ENCODE measurements at regions not wholly inside any gene's neighbourhood (a gene's known extent, or its start where the extent isn't known, plus 50 kb on each side); places are given as distances from the start of the nearest gene placed in this dataset.

DNA sequence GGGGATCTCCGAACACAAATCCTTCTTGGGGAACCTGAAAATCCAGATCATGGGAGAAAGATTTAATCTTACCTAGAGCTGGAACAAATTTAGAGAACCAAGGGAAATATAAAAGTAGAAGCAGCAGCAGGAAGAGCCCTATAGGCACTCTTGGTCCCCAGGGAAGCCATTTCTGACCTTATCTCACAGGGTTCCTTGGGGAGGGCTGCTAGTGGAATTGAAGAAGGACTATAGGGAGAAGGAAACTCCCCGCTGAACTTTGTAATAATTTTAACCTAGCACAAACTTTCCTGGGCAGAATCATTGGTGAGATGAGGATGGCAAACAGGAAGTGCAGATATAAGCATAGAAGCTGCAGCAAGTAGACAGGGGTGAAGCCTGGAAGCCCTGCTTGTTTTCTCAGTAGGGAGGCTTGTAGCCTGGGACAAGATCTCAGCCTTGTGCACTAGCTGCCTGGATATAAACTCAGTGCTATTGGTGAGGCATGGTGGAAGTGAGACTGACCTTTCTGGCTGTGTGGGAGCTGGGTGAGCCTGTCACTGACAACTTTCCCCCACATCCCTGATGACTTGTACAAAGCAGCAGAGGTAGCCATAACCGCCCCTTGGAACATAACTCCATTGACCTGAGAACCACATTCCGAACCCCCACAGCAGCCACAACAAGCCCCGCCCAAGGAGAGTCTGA lies 343.0 kb upstream of the TGFBR2 start:
- H3K36me3 Mint-ChIP-seq = peaks cover 16% of the 10 kb centered on the region
- no peak for ATAC-seq
- TF ChIP-seq, protein P1, sequence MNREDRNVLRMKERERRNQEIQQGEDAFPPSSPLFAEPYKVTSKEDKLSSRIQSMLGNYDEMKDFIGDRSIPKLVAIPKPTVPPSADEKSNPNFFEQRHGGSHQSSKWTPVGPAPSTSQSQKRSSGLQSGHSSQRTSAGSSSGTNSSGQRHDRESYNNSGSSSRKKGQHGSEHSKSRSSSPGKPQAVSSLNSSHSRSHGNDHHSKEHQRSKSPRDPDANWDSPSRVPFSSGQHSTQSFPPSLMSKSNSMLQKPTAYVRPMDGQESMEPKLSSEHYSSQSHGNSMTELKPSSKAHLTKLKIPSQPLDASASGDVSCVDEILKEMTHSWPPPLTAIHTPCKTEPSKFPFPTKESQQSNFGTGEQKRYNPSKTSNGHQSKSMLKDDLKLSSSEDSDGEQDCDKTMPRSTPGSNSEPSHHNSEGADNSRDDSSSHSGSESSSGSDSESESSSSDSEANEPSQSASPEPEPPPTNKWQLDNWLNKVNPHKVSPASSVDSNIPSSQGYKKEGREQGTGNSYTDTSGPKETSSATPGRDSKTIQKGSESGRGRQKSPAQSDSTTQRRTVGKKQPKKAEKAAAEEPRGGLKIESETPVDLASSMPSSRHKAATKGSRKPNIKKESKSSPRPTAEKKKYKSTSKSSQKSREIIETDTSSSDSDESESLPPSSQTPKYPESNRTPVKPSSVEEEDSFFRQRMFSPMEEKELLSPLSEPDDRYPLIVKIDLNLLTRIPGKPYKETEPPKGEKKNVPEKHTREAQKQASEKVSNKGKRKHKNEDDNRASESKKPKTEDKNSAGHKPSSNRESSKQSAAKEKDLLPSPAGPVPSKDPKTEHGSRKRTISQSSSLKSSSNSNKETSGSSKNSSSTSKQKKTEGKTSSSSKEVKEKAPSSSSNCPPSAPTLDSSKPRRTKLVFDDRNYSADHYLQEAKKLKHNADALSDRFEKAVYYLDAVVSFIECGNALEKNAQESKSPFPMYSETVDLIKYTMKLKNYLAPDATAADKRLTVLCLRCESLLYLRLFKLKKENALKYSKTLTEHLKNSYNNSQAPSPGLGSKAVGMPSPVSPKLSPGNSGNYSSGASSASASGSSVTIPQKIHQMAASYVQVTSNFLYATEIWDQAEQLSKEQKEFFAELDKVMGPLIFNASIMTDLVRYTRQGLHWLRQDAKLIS (CRISPR knock-in tag; IDR thresholded peaks at IDR 0.05; ENCODE audit: borderline replicate concordance) = no peak
- TF ChIP-seq CREB1 (CRISPR knock-in tag; IDR thresholded peaks at IDR 0.05) (no peak), ZNF232 (CRISPR knock-in tag; IDR thresholded peaks at IDR 0.05) (no peak), RELA (CRISPR knock-in tag; IDR thresholded peaks at IDR 0.05; ENCODE audit: borderline replicate concordance) (no peak), FOXP4 (CRISPR knock-in tag; IDR thresholded peaks at IDR 0.05) (no peak), NFATC4 (CRISPR knock-in tag; IDR thresholded peaks at IDR 0.05) (no peak), ATF2 (CRISPR knock-in tag; IDR thresholded peaks at IDR 0.05; ENCODE audit: borderline replicate concordance, low read depth) (no peak), ZNF121 (CRISPR knock-in tag; IDR thresholded peaks at IDR 0.05) (no peak), PRRX2 (CRISPR knock-in tag; IDR thresholded peaks at IDR 0.05) (no peak), ESRRA (CRISPR knock-in tag; IDR thresholded peaks at IDR 0.05; ENCODE audit: borderline replicate concordance) (no peak), MXD4 (CRISPR knock-in tag; IDR thresholded peaks at IDR 0.05; ENCODE audit: borderline replicate concordance) (no peak), ATF1 (CRISPR knock-in tag; IDR thresholded peaks at IDR 0.05) (no peak), SOX15 (CRISPR knock-in tag; IDR thresholded peaks at IDR 0.05) (no peak), ZMAT4 (CRISPR knock-in tag; IDR thresholded peaks at IDR 0.05) (no peak), ZNF512 (CRISPR knock-in tag; IDR thresholded peaks at IDR 0.05; ENCODE audit: borderline replicate concordance) (no peak), STAT6 (CRISPR knock-in tag; conservative IDR thresholded peaks at IDR 0.05; ENCODE audit: low read depth) (no peak), ATF3 (CRISPR knock-in tag; conservative IDR thresholded peaks at IDR 0.05) (no peak)
- TF ChIP-seq, protein P2, sequence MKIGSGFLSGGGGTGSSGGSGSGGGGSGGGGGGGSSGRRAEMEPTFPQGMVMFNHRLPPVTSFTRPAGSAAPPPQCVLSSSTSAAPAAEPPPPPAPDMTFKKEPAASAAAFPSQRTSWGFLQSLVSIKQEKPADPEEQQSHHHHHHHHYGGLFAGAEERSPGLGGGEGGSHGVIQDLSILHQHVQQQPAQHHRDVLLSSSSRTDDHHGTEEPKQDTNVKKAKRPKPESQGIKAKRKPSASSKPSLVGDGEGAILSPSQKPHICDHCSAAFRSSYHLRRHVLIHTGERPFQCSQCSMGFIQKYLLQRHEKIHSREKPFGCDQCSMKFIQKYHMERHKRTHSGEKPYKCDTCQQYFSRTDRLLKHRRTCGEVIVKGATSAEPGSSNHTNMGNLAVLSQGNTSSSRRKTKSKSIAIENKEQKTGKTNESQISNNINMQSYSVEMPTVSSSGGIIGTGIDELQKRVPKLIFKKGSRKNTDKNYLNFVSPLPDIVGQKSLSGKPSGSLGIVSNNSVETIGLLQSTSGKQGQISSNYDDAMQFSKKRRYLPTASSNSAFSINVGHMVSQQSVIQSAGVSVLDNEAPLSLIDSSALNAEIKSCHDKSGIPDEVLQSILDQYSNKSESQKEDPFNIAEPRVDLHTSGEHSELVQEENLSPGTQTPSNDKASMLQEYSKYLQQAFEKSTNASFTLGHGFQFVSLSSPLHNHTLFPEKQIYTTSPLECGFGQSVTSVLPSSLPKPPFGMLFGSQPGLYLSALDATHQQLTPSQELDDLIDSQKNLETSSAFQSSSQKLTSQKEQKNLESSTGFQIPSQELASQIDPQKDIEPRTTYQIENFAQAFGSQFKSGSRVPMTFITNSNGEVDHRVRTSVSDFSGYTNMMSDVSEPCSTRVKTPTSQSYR (CRISPR knock-in tag; IDR thresholded peaks at IDR 0.05) = no peak
- TF ChIP-seq, protein P3, sequence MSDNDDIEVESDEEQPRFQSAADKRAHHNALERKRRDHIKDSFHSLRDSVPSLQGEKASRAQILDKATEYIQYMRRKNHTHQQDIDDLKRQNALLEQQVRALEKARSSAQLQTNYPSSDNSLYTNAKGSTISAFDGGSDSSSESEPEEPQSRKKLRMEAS (CRISPR knock-in tag; IDR thresholded peaks at IDR 0.05) = no peak
- TF ChIP-seq, protein P4, sequence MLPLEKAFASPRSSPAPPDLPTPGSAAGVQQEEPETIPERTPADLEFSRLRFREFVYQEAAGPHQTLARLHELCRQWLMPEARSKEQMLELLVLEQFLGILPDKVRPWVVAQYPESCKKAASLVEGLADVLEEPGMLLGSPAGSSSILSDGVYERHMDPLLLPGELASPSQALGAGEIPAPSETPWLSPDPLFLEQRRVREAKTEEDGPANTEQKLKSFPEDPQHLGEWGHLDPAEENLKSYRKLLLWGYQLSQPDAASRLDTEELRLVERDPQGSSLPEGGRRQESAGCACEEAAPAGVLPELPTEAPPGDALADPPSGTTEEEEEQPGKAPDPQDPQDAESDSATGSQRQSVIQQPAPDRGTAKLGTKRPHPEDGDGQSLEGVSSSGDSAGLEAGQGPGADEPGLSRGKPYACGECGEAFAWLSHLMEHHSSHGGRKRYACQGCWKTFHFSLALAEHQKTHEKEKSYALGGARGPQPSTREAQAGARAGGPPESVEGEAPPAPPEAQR (CRISPR knock-in tag; IDR thresholded peaks at IDR 0.05) = no peak
- ChIA-PET POLR2A (no interaction called here), CTCF (interaction anchor here (0.8 kb wide), 1 partner anchor 11 kb away, joined by 5 read pairs; no protein-coding TSS in a partner anchor)
- H3K27me3 Mint-ChIP-seq (ENCODE audit: low read depth) = peaks cover 9% of the 10 kb centered on the region
- peaks cover 43% of the 10 kb centered on the region for H3K4me1 Mint-ChIP-seq
- peaks cover 44% of the 10 kb centered on the region for H3K9me3 Mint-ChIP-seq
- no peak overlapping the region for H3K4me3 Mint-ChIP-seq
- no peak overlapping the region for H3K27ac Mint-ChIP-seq
- no peak for DNase-seq (ENCODE audit: low spot score)
